ENCODE measurements at regions not wholly inside any gene's neighbourhood (a gene's known extent, or its start where the extent isn't known, plus 50 kb on each side); places are given as distances from the start of the nearest gene placed in this dataset.

- Histone ChIP-seq H3K9me2 (ENCODE audit: insufficient read depth) (no peaks in the 10 kb centered on the region), H3K4me2 (no peak overlapping the region), H2AFZ (no peak overlapping the region), H3K4me3 (no peak overlapping the region), H3K27me3 (ENCODE audit: insufficient read depth, low read depth) (no peaks in the 10 kb centered on the region), H3K27ac (no peak overlapping the region), H3K9me3 (ENCODE audit: insufficient read depth, low read depth) (no peaks in the 10 kb centered on the region; the same call in 1 of the 2 replicates), H3K36me3 (ENCODE audit: low read depth) (no peaks in the 10 kb centered on the region), H3K4me1 (replicated peaks; ENCODE audit: insufficient read depth) (no peaks in the 10 kb centered on the region), H4K20me1 (ENCODE audit: insufficient read depth) (no peaks in the 10 kb centered on the region), H3F3A (ENCODE audit: insufficient read depth, low read depth) (no peaks in the 10 kb centered on the region), H3K79me2 (ENCODE audit: low read depth) (no peaks in the 10 kb centered on the region)
- no TSS peak for BruUV-seq (replicated peaks)
- intact Hi-C loops (cut with micrococcal nuclease; ENCODE audit: unreplicated experiment), result no loop called here
- ChIA-PET CTCF (interaction anchor here (0.6 kb wide), 1 partner anchor 120 kb away, joined by 4 read pairs; no protein-coding TSS in a partner anchor), POLR2A (ENCODE audit: unreplicated experiment) (no interaction called here)
- no peak for DNase-seq
- TF ChIP-seq CTCF (conservative IDR thresholded peaks at IDR 0.05), result no peak
- no peak for TF ChIP-seq EZH2 (IDR thresholded peaks at IDR 0.05; ENCODE audit: low read depth)
Measured at GRCh38 chr1:61013189-61013945, 69.0 kb upstream of the NFIA start.

- no peaks in the 10 kb centered on the region for H3K9me2 ChIP-seq (ENCODE audit: insufficient read depth)
- H3K4me1 ChIP-seq (replicated peaks; ENCODE audit: insufficient read depth), result no peaks in the 10 kb centered on the region
- H3F3A ChIP-seq (ENCODE audit: insufficient read depth, low read depth), result no peaks in the 10 kb centered on the region
- no TSS peak for BruUV-seq (replicated peaks)
- ChIA-PET CTCF (no interaction called here), POLR2A (ENCODE audit: unreplicated experiment) (no interaction called here)
- TF ChIP-seq CTCF (conservative IDR thresholded peaks at IDR 0.05) (no peak), EZH2 (IDR thresholded peaks at IDR 0.05; ENCODE audit: low read depth) (no peak)
- no peak for DNase-seq
- H3K4me2 ChIP-seq, result no peak overlapping the region
- H3K36me3 ChIP-seq (ENCODE audit: low read depth), result no peaks in the 10 kb centered on the region
- no peak overlapping the region for H3K27ac ChIP-seq
- no peaks in the 10 kb centered on the region for H4K20me1 ChIP-seq (ENCODE audit: insufficient read depth)
- intact Hi-C loops (cut with micrococcal nuclease; ENCODE audit: unreplicated experiment), result no loop called here
- H3K9me3 ChIP-seq (ENCODE audit: insufficient read depth, low read depth), result no peaks in the 10 kb centered on the region; the same call in 1 of the 2 replicates
- H3K27me3 ChIP-seq (ENCODE audit: insufficient read depth, low read depth), result no peaks in the 10 kb centered on the region
- H3K4me3 ChIP-seq, result no peak overlapping the region
- H3K79me2 ChIP-seq (ENCODE audit: low read depth), result no peaks in the 10 kb centered on the region
- no peak overlapping the region for H2AFZ ChIP-seq
Measured at GRCh38 chr1:61012341-61012761, 70.0 kb upstream of the NFIA start.

- no TSS peak for BruUV-seq (replicated peaks)
Measured at GRCh38 chr1:61011561-61012263, 70.6 kb upstream of the NFIA start.

More at GRCh38 chr1:61011561-61012263, 70.6 kb upstream of the NFIA start:
- POLR2A ChIA-PET (ENCODE audit: unreplicated experiment), result no interaction called here
- Histone ChIP-seq H3K9me2 (ENCODE audit: insufficient read depth) (no peaks in the 10 kb centered on the region), H4K20me1 (ENCODE audit: insufficient read depth) (no peaks in the 10 kb centered on the region), H3F3A (ENCODE audit: insufficient read depth, low read depth) (no peaks in the 10 kb centered on the region), H3K9me3 (ENCODE audit: insufficient read depth, low read depth) (no peaks in the 10 kb centered on the region; the same call in 1 of the 2 replicates), H2AFZ (no peak overlapping the region), H3K79me2 (ENCODE audit: low read depth) (no peaks in the 10 kb centered on the region), H3K4me3 (no peak overlapping the region), H3K27me3 (ENCODE audit: insufficient read depth, low read depth) (no peaks in the 10 kb centered on the region), H3K27ac (no peak overlapping the region), H3K36me3 (ENCODE audit: low read depth) (no peaks in the 10 kb centered on the region), H3K4me2 (no peak overlapping the region), H3K4me1 (replicated peaks; ENCODE audit: insufficient read depth) (no peaks in the 10 kb centered on the region)
- TF ChIP-seq EZH2 (IDR thresholded peaks at IDR 0.05; ENCODE audit: low read depth), result no peak
- no peak for TF ChIP-seq CTCF (conservative IDR thresholded peaks at IDR 0.05)
- CTCF ChIA-PET, result interaction anchor here (0.6 kb wide), 1 partner anchor 731 kb away, joined by 4 read pairs; no protein-coding TSS in a partner anchor
- no peak for DNase-seq
- intact Hi-C loops (cut with micrococcal nuclease; ENCODE audit: unreplicated experiment), result no loop called here
